ENCODE measurements at regions not wholly inside any gene's neighbourhood (a gene's known extent, or its start where the extent isn't known, plus 50 kb on each side); places are given as distances from the start of the nearest gene placed in this dataset.

DNA sequence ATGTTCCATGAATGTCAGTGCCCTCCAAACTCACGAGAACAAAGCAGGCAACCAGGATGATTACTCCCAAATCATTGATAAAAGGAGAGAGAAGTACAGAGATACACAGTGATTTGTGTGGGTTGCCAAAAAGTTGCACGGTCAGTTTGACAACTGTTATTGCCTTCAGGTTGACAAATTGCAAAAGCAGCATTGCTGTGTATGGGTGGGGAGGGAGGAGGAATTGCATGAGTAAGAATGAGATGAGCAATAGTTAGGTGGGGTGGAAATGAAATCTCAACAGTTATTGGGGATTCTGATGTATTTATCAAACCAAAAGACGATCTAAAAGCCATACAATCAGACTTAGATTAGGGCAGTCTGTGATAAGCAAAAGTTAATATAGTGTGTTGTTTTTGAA lies 93.7 kb downstream of the NTMT2 start:
- TF ChIP-seq, protein P1, sequence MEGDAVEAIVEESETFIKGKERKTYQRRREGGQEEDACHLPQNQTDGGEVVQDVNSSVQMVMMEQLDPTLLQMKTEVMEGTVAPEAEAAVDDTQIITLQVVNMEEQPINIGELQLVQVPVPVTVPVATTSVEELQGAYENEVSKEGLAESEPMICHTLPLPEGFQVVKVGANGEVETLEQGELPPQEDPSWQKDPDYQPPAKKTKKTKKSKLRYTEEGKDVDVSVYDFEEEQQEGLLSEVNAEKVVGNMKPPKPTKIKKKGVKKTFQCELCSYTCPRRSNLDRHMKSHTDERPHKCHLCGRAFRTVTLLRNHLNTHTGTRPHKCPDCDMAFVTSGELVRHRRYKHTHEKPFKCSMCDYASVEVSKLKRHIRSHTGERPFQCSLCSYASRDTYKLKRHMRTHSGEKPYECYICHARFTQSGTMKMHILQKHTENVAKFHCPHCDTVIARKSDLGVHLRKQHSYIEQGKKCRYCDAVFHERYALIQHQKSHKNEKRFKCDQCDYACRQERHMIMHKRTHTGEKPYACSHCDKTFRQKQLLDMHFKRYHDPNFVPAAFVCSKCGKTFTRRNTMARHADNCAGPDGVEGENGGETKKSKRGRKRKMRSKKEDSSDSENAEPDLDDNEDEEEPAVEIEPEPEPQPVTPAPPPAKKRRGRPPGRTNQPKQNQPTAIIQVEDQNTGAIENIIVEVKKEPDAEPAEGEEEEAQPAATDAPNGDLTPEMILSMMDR (IDR thresholded peaks at IDR 0.05), result no peak
- TF ChIP-seq POLR2AphosphoS5 (IDR thresholded peaks at IDR 0.05), result no peak
- TF ChIP-seq EP300 (IDR thresholded peaks at IDR 0.05), result no peak
- no peak for TF ChIP-seq POLR2A (IDR thresholded peaks at IDR 0.05)
